ENCODE measurements at regions not wholly inside any gene's neighbourhood (a gene's known extent, or its start where the extent isn't known, plus 50 kb on each side); places are given as distances from the start of the nearest gene placed in this dataset.

GRCh38 chr4:95627024-95627605 lies 78.3 kb upstream of the UNC5C start:
- no peak overlapping the region for H3K27ac Mint-ChIP-seq
- no peak overlapping the region for H2AFZ ChIP-seq (ENCODE audit: insufficient read depth, low read depth, low read length, poor library complexity, severe bottlenecking)
- no peaks in the 10 kb centered on the region for H3K36me3 Mint-ChIP-seq
- H3K27me3 ChIP-seq (ENCODE audit: control insufficient read depth in 2 of 2, insufficient read depth in 2 of 2, low read length in 2 of 2): no peaks in the 10 kb centered on the region
- H3K36me3 ChIP-seq (replicated peaks in 1 of 2; ENCODE audit: control insufficient read depth in 1 of 2, insufficient read depth in 2 of 2, low read length in 2 of 2): no peaks in the 10 kb centered on the region
- H3K9ac ChIP-seq (ENCODE audit: insufficient read depth, low read length, poor library complexity, severe bottlenecking): no peak overlapping the region
- DNase-seq: no peak
- no peak for TF ChIP-seq CTCF (IDR thresholded peaks at IDR 0.05)
- no peak overlapping the region for H3K4me2 ChIP-seq (replicated peaks; ENCODE audit: extremely low read depth, low read length, poor library complexity, severe bottlenecking)
- H4K20me1 ChIP-seq (ENCODE audit: insufficient read depth, low read length): no peaks in the 10 kb centered on the region
- H3K4me3 Mint-ChIP-seq: no peak overlapping the region
- H3K27me3 Mint-ChIP-seq (ENCODE audit: low read depth in 3 of 3): no peaks in the 10 kb centered on the region
- no peak overlapping the region for H3K4me3 ChIP-seq (replicated peaks in 1 of 3; ENCODE audit: low read depth in 2 of 3, low read length in 3 of 3)
- no peaks in the 10 kb centered on the region for H3K4me1 ChIP-seq (ENCODE audit: control insufficient read depth in 1 of 2, insufficient read depth in 2 of 2, low read length in 2 of 2)
- no peak overlapping the region for H3K27ac ChIP-seq (ENCODE audit: low read depth in 1 of 2, low read length in 2 of 2)
- no peaks in the 10 kb centered on the region for H3K4me1 Mint-ChIP-seq
- no CpG with 5 or more reads among the region's 1 CpG for WGBS (ENCODE audit: insufficient coverage)
- peaks cover 0 to 5% (median 2%) of the 10 kb centered on the region in 7 donors for H3K9me3 Mint-ChIP-seq
- intact Hi-C loops (cut with micrococcal nuclease): no loop called here
- no peaks in the 10 kb centered on the region for H3K9me3 ChIP-seq (replicated peaks in 1 of 2; ENCODE audit: control insufficient read depth in 1 of 2, insufficient read depth in 1 of 2, low read length in 2 of 2)
- no peaks in the 10 kb centered on the region for H3K79me2 ChIP-seq (ENCODE audit: insufficient read depth, low read length)

- no peak overlapping the region for H3K4me3 Mint-ChIP-seq
- Histone ChIP-seq H3K4me1 (ENCODE audit: control insufficient read depth in 1 of 2, insufficient read depth in 2 of 2, low read length in 2 of 2) (no peaks in the 10 kb centered on the region), H3K27ac (ENCODE audit: low read depth in 1 of 2, low read length in 2 of 2) (no peak overlapping the region), H2AFZ (ENCODE audit: insufficient read depth, low read depth, low read length, poor library complexity, severe bottlenecking) (no peak overlapping the region), H3K9ac (ENCODE audit: insufficient read depth, low read length, poor library complexity, severe bottlenecking) (no peak overlapping the region), H4K20me1 (ENCODE audit: insufficient read depth, low read length) (no peaks in the 10 kb centered on the region), H3K79me2 (ENCODE audit: insufficient read depth, low read length) (no peaks in the 10 kb centered on the region), H3K9me3 (replicated peaks in 1 of 2; ENCODE audit: control insufficient read depth in 1 of 2, insufficient read depth in 1 of 2, low read length in 2 of 2) (no peaks in the 10 kb centered on the region), H3K4me3 (replicated peaks in 1 of 3; ENCODE audit: low read depth in 2 of 3, low read length in 3 of 3) (no peak overlapping the region), H3K4me2 (replicated peaks; ENCODE audit: extremely low read depth, low read length, poor library complexity, severe bottlenecking) (no peak overlapping the region), H3K36me3 (replicated peaks in 1 of 2; ENCODE audit: control insufficient read depth in 1 of 2, insufficient read depth in 2 of 2, low read length in 2 of 2) (no peaks in the 10 kb centered on the region), H3K27me3 (ENCODE audit: control insufficient read depth in 2 of 2, insufficient read depth in 2 of 2, low read length in 2 of 2) (no peaks in the 10 kb centered on the region)
- no peak overlapping the region for H3K27ac Mint-ChIP-seq
- no peak for DNase-seq
- no peaks in the 10 kb centered on the region for H3K4me1 Mint-ChIP-seq
- TF ChIP-seq CTCF (IDR thresholded peaks at IDR 0.05): no peak
- H3K36me3 Mint-ChIP-seq: no peaks in the 10 kb centered on the region
- intact Hi-C loops (cut with micrococcal nuclease): no loop called here
- peaks cover 0 to 5% (median 2%) of the 10 kb centered on the region in 7 donors for H3K9me3 Mint-ChIP-seq
- no peaks in the 10 kb centered on the region for H3K27me3 Mint-ChIP-seq (ENCODE audit: low read depth in 3 of 3)
Measured at GRCh38 chr4:95625020-95625419, 76.2 kb upstream of the UNC5C start.
